GM12874 (cell line): ENCODE measurements at regions not wholly inside any gene's neighbourhood (a gene's known extent, or its start where the extent isn't known, plus 50 kb on each side); places are given as distances from the start of the nearest gene placed in this dataset.

Experiments
- TF ChIP-seq, protein P1 (sequence below): IDR thresholded peaks from 2 replicates; pipeline ENCODE4 v1.5.1; 2011; ENCODE audit warnings: low read depth, mild to moderate bottlenecking, control low read depth, low read length, moderate library complexity; ENCODE audit not compliant: insufficient read depth

DNA sequence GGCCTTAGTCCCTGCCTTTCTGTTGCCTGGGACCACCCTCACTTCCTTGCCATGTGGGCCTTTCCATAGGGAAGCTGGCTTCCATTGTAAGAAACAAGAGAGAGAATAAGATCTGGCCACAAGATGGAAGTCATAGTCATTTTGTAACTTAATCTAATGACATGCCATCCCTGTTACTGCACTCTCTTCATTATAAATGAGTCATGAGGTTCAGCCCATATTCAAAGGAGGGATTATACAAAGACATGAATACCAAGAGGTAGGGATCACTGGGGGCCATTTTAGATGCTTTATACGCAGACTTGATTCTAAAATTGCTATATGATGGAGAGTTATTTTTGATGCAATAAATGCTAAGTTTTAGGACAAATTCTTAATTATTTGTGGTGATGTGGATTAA is 75.2 kb upstream of the CELF2 start:
- TF ChIP-seq, protein P1, sequence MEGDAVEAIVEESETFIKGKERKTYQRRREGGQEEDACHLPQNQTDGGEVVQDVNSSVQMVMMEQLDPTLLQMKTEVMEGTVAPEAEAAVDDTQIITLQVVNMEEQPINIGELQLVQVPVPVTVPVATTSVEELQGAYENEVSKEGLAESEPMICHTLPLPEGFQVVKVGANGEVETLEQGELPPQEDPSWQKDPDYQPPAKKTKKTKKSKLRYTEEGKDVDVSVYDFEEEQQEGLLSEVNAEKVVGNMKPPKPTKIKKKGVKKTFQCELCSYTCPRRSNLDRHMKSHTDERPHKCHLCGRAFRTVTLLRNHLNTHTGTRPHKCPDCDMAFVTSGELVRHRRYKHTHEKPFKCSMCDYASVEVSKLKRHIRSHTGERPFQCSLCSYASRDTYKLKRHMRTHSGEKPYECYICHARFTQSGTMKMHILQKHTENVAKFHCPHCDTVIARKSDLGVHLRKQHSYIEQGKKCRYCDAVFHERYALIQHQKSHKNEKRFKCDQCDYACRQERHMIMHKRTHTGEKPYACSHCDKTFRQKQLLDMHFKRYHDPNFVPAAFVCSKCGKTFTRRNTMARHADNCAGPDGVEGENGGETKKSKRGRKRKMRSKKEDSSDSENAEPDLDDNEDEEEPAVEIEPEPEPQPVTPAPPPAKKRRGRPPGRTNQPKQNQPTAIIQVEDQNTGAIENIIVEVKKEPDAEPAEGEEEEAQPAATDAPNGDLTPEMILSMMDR = no peak

DNA sequence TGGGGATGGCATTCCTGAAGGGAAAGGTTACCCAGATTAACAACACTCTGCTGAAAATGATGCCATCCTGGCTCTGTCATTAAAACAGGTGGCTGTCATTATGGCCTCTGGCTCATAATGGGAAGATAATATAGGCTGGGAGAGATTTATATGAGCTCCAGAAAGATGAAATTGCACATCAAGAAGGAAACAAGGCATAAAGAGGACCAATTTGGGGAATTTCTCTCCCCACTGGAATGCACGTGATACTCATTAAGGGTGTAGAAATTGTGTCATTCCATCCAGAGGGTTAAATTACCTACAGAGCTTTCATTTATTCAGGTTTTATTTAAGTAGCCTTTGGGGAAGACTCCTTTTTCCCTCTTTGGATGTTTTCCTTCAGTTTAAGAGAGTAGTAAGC is 71.6 kb upstream of the CELF2 start:
- TF ChIP-seq, protein P1 = no peak

DNA sequence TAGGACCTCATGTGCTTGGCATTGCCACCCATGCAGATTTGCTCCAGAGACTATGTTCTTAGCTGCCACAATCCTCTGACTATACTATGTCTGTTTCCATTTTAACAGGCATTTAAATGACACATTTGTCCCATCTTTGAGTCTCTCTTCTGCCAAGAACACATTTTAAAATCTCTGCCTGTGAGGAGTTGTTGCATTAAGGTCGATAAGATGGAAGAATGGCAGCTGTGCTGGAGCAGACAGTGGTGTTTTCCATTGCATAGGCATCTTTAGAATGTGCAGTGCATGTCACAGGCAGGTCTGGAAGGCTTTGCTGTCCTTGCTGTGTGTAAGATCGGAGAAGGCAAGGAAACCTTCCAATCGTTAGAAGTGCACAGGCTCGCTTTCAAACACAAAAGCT is 70.9 kb upstream of the CELF2 start:
- TF ChIP-seq, protein P1 = no peak

DNA sequence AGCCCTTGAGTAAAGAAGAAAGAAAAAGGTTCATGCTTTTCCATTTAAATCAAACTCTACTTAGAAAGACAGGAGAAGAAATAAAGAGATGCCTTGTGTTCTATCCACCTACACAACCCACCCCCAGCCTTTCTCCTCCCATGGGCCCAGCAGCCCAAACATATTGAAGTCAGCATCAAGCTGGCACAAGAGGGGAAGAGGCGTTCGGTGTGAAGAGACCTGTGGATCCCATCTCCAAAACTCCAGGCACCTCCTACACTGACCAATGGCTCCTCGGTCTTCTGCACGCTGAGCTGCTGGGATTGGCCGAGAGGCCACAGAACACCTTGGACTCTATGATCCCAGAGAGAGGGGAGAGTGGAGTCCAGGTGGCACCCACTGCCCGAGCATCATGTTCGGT is 66.0 kb upstream of the CELF2 start:
- TF ChIP-seq, protein P1 = no peak

DNA sequence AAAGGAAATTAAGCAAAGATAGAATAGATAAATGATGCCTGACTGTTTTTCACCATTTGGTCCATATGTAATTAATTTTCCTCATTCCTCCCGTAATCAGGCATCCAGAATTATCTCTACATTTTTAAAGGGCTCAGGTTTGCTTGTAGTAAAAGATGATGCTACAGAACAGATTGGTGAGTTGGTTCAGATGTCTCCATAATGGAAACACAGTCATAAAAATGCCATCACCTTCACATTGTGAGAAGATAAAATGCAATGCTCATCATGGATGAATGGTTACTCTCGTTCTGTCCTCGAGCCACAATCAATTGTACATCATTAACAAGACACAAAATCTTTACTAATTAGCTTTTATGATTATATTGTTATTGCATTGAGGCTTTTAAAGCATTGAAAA is 64.9 kb upstream of the CELF2 start:
- TF ChIP-seq, protein P1 = no peak

DNA sequence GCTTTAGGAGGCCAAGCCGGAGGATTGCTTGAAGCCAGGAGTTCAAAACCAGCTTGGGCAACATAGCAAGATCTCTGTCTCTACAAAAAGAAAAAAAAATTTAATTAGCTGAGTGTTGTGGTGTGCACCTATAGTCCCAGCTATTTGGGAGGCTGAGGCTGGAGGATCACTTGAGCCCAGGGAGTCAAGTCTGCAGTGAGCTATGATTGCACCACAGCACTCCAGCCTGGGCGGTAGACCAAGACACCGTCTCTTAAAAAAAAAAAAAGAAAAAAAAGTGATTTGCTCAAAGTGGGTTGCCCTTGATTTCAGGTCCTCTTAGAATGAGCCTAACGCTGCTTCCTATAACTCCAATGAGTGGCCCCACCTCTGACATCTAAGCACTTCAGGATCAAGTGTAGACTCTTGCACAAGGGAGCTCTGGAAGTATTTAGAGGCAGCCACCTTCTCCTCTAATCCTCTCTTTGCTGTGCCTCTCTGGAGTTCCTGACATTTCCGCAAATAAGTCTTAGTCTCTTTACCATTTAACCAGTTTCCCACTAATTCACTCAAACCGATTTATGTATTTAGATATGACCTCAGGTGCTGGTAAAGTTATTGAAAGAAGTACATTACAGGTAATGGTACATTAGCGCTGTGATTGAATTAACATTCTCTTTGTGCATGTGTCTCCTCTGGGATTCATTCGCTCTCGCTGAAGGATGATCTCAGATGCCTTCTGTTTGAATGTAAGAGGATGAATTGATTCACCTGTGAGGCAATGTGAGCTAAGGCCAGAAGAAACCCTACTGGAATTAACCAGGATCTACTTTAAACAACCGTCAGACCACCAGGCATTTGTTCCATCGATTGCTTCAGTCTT is 60.8 kb upstream of the CELF2 start:
- TF ChIP-seq, protein P1 = no peak

DNA sequence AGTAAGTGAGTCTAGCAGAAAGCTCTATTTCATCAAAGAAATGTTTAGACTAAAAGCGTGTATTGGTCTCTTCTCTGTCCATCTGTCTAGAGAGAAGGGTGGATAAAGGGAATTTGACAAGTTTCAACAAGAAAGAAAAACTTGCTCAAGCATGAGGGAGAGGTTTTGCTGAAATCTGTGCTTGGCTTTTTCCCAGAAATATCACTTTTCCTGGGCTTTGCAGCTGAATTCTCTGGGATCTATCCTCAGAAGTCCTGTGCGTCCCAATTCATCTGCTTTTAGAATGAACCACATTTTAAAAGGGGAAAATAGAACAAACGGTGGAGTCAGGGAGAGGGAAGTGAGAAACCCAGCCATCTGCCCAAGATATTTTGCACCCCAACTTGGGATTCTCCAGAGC is 59.6 kb upstream of the CELF2 start:
- TF ChIP-seq, protein P1 = no peak
